ENCODE measurements at regions not wholly inside any gene's neighbourhood (a gene's known extent, or its start where the extent isn't known, plus 50 kb on each side); places are given as distances from the start of the nearest gene placed in this dataset.

GRCh38 chr9:11577522-11577921 is 964.7 kb upstream of the PTPRD start:
- Histone ChIP-seq H2AFZ (ENCODE audit: low read length) (no peak overlapping the region), H3K36me3 (ENCODE audit: insufficient read depth, low read length) (no peaks in the 10 kb centered on the region), H3K27ac (ENCODE audit: low read depth, low read length) (no peak overlapping the region), H3K4me2 (ENCODE audit: insufficient read depth, low read length) (no peak overlapping the region), H3K79me2 (ENCODE audit: insufficient read depth, low read length) (no peaks in the 10 kb centered on the region), H3K9me3 (ENCODE audit: low read depth, low read length) (peaks cover 2% of the 10 kb centered on the region), H4K20me1 (ENCODE audit: insufficient read depth, low read length) (no peaks in the 10 kb centered on the region), H3K4me1 (ENCODE audit: insufficient read depth, low read length) (no peaks in the 10 kb centered on the region), H3K27me3 (ENCODE audit: insufficient read depth, low read length) (no peaks in the 10 kb centered on the region), H3K4me3 (ENCODE audit: insufficient read depth, low read length) (no peak overlapping the region)
- no peak for DNase-seq (ENCODE audit: insufficient read length, low spot score, missing footprints)
- TF ChIP-seq, protein P1, sequence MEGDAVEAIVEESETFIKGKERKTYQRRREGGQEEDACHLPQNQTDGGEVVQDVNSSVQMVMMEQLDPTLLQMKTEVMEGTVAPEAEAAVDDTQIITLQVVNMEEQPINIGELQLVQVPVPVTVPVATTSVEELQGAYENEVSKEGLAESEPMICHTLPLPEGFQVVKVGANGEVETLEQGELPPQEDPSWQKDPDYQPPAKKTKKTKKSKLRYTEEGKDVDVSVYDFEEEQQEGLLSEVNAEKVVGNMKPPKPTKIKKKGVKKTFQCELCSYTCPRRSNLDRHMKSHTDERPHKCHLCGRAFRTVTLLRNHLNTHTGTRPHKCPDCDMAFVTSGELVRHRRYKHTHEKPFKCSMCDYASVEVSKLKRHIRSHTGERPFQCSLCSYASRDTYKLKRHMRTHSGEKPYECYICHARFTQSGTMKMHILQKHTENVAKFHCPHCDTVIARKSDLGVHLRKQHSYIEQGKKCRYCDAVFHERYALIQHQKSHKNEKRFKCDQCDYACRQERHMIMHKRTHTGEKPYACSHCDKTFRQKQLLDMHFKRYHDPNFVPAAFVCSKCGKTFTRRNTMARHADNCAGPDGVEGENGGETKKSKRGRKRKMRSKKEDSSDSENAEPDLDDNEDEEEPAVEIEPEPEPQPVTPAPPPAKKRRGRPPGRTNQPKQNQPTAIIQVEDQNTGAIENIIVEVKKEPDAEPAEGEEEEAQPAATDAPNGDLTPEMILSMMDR (IDR thresholded peaks at IDR 0.05; ENCODE audit: extremely low read depth, low read depth, low read length), result no peak

DNA sequence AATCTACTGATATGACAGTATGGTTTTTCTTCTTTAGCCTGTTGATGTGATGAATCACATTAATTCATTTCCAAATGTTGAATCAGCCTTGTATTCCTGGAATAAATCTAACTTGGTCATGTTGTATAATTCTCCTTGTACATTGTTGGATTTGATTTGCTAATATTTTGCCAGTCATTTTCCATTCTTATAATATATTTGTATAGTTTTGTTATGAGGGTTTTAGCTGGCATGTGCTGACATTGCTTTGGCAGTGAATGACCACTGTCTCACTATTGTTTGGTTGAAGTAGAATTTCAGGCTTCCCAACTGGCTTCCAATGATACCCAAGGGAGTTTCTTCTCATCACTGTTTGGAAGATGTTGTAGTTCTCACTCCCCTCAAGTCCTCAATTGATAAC is 983.0 kb upstream of the PTPRD start:
- DNase-seq (ENCODE audit: insufficient read length, low spot score, missing footprints), result no peak
- Histone ChIP-seq H3K4me3 (ENCODE audit: insufficient read depth, low read length) (no peak overlapping the region), H3K4me1 (ENCODE audit: insufficient read depth, low read length) (no peaks in the 10 kb centered on the region), H3K9me3 (ENCODE audit: low read depth, low read length) (no peaks in the 10 kb centered on the region), H3K79me2 (ENCODE audit: insufficient read depth, low read length) (no peaks in the 10 kb centered on the region), H3K4me2 (ENCODE audit: insufficient read depth, low read length) (no peak overlapping the region), H3K27me3 (ENCODE audit: insufficient read depth, low read length) (no peaks in the 10 kb centered on the region), H3K27ac (ENCODE audit: low read depth, low read length) (no peak overlapping the region), H4K20me1 (ENCODE audit: insufficient read depth, low read length) (no peaks in the 10 kb centered on the region), H3K36me3 (ENCODE audit: insufficient read depth, low read length) (no peaks in the 10 kb centered on the region), H2AFZ (ENCODE audit: low read length) (no peak overlapping the region)
- TF ChIP-seq, protein P1 (IDR thresholded peaks at IDR 0.05; ENCODE audit: extremely low read depth, low read depth, low read length), result no peak

- DNase-seq (ENCODE audit: insufficient read length, low spot score, missing footprints), result no peak
- Histone ChIP-seq H3K4me3 (ENCODE audit: insufficient read depth, low read length) (no peak overlapping the region), H3K79me2 (ENCODE audit: insufficient read depth, low read length) (no peaks in the 10 kb centered on the region), H3K36me3 (ENCODE audit: insufficient read depth, low read length) (no peaks in the 10 kb centered on the region), H2AFZ (ENCODE audit: low read length) (no peak overlapping the region), H3K9me3 (ENCODE audit: low read depth, low read length) (no peaks in the 10 kb centered on the region), H3K27me3 (ENCODE audit: insufficient read depth, low read length) (no peaks in the 10 kb centered on the region), H3K4me1 (ENCODE audit: insufficient read depth, low read length) (no peaks in the 10 kb centered on the region), H3K27ac (ENCODE audit: low read depth, low read length) (no peak overlapping the region), H4K20me1 (ENCODE audit: insufficient read depth, low read length) (no peaks in the 10 kb centered on the region), H3K4me2 (ENCODE audit: insufficient read depth, low read length) (no peak overlapping the region)
- TF ChIP-seq, protein P1 (IDR thresholded peaks at IDR 0.05; ENCODE audit: extremely low read depth, low read depth, low read length), result no peak
These were observed 1005.5 kb upstream of the PTPRD start for GRCh38 chr9:11618241-11618805.

- Histone ChIP-seq H3K9me3 (ENCODE audit: low read depth, low read length) (no peaks in the 10 kb centered on the region), H3K4me3 (ENCODE audit: insufficient read depth, low read length) (no peak overlapping the region), H3K36me3 (ENCODE audit: insufficient read depth, low read length) (no peaks in the 10 kb centered on the region), H3K27me3 (ENCODE audit: insufficient read depth, low read length) (no peaks in the 10 kb centered on the region), H3K27ac (ENCODE audit: low read depth, low read length) (no peak overlapping the region), H4K20me1 (ENCODE audit: insufficient read depth, low read length) (no peaks in the 10 kb centered on the region), H3K4me2 (ENCODE audit: insufficient read depth, low read length) (no peak overlapping the region), H3K79me2 (ENCODE audit: insufficient read depth, low read length) (no peaks in the 10 kb centered on the region), H3K4me1 (ENCODE audit: insufficient read depth, low read length) (no peaks in the 10 kb centered on the region), H2AFZ (ENCODE audit: low read length) (no peak overlapping the region)
- DNase-seq (ENCODE audit: insufficient read length, low spot score, missing footprints), result no peak
- TF ChIP-seq, protein P1 (IDR thresholded peaks at IDR 0.05; ENCODE audit: extremely low read depth, low read depth, low read length), result no peak
These were observed 1019.9 kb upstream of the PTPRD start for GRCh38 chr9:11632691-11633090.

All from osteoblast (primary cell).